ENCODE measurements at regions not wholly inside any gene's neighbourhood (a gene's known extent, or its start where the extent isn't known, plus 50 kb on each side); places are given as distances from the start of the nearest gene placed in this dataset.
"Not testable (repeated sequence)": the region's sequence is repeated elsewhere in the genome, so short reads cannot be mapped to it uniquely, and the experiment has no call there.

DNA sequence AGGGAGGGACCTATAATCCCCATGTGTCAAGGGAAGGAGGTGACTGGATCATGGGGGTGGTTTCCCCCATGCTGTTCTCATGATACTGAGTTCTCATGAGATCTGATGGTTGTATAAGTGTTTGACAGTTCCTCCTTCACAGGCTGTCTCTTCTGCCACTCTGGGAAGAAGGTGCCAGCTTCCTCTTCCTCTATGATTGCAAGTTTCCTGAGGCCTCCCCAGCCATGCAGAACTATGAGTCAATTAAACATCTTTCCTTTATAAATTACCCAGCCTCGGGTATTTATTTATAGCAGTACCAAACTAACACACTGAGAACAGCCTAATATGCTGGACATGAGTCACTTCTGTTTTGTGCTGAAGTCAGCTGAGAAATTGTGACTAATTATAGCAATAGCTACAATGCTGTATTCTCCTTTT lies 656.9 kb upstream of the CPEB2 start:
- no peak for DNase-seq (ENCODE audit: low spot score)
- TF ChIP-seq, protein P1, sequence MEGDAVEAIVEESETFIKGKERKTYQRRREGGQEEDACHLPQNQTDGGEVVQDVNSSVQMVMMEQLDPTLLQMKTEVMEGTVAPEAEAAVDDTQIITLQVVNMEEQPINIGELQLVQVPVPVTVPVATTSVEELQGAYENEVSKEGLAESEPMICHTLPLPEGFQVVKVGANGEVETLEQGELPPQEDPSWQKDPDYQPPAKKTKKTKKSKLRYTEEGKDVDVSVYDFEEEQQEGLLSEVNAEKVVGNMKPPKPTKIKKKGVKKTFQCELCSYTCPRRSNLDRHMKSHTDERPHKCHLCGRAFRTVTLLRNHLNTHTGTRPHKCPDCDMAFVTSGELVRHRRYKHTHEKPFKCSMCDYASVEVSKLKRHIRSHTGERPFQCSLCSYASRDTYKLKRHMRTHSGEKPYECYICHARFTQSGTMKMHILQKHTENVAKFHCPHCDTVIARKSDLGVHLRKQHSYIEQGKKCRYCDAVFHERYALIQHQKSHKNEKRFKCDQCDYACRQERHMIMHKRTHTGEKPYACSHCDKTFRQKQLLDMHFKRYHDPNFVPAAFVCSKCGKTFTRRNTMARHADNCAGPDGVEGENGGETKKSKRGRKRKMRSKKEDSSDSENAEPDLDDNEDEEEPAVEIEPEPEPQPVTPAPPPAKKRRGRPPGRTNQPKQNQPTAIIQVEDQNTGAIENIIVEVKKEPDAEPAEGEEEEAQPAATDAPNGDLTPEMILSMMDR (IDR thresholded peaks at IDR 0.05; ENCODE audit: extremely low read depth, missing control alignments): no peak

DNA sequence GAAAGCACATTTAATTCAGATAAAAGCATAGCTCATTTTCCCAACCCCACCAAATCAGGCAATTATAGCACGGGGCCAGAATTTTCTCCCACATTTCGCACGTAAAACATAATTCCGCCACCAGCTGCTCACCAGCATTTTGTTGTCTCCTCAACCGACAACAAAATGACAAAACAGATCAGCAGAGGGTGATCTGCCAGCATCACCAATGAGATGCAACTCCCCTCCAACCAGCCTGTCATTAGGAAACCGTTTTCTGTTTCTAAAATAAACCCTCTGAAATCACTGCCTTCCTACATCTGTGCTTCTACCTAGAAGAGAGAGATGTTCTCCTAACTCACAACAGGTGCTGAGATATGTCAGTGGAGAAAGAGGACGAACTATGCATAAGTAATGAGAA lies 654.8 kb upstream of the CPEB2 start:
- TF ChIP-seq, protein P1 (IDR thresholded peaks at IDR 0.05; ENCODE audit: extremely low read depth, missing control alignments): no peak
- no peak for DNase-seq (ENCODE audit: low spot score)

GRCh38 chr4:14348506-14348905 lies 653.8 kb upstream of the CPEB2 start:
- no peak for DNase-seq (ENCODE audit: low spot score)

GRCh38 chr4:14358544-14359160 lies 643.6 kb upstream of the CPEB2 start:
- DNase-seq (ENCODE audit: low spot score): not testable (repeated sequence)

More at GRCh38 chr4:14348506-14348905, 653.8 kb upstream of the CPEB2 start:
- TF ChIP-seq, protein P1 (IDR thresholded peaks at IDR 0.05; ENCODE audit: extremely low read depth, missing control alignments): no peak

DNA sequence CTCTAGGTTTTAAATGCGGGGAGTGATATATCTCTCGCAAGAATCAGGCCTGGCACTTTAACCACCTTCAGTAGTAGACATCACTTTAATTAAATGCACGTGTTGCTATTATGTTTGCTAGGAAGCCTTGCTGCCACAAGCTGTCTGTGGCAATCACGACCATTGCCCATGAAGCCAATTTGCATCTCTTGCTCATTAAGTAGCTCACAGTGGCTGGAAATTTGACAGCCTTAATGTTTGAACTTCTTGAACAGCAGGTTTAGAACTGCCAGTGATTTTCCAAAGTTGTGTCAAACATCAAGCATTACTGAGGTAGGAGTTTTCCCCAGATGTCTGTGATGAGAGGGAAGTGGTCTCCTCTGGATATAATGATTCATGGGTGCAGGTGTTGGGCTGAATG lies 642.3 kb upstream of the CPEB2 start:
- TF ChIP-seq, protein P1 (IDR thresholded peaks at IDR 0.05; ENCODE audit: extremely low read depth, missing control alignments): no peak
- DNase-seq (ENCODE audit: low spot score): no peak

GRCh38 chr4:14361084-14361483 lies 641.2 kb upstream of the CPEB2 start:
- TF ChIP-seq, protein P1 (IDR thresholded peaks at IDR 0.05; ENCODE audit: extremely low read depth, missing control alignments): no peak

DNA sequence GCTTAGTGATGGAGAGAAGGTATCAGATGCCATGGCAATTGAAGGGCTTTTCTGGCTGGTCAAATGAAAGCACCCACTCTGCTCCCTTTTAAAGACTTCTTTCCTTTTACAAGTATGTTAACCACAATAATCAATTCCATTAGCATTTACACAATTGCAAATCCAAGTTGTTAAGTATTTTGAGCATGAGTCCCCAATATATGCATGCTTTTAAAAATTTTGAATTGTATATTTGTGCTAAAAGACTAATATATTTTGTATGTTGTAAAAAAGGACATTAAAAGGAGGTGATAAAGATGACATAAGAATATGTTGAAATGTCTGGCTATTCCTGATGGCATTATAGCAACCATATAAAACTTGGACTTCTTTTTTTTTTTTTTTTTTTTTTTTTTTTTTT lies 639.9 kb upstream of the CPEB2 start:
- TF ChIP-seq, protein P1 (IDR thresholded peaks at IDR 0.05; ENCODE audit: extremely low read depth, missing control alignments): no peak

More at GRCh38 chr4:14361084-14361483, 641.2 kb upstream of the CPEB2 start:
- DNase-seq (ENCODE audit: low spot score): no peak

DNA sequence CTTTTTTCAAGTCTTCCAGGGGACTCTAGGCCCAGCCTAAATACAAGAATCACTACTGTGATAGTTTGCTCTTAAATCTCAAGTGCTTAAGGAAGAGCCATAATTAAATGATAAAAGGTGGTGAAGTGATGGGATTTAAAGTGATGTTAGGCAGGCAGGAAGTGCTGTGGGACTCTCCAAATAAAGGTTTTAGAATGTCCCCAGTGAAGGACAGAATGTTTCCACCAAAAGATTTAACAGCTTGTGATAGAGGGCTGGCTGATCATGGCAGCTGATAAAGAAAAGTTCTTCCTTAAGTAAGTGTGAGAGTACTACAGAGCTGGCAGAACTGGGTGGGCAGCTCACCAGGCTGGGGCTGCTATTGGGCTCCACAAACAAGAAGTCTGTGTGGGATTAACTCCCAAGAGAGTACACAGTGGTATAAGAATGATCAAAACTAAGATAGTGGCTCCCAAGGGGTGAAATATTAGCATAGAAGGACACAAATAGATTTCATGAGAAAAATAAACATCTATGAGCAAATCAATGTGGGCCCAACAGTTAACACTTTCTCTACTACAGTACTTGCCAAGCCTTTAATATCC lies 637.2 kb upstream of the CPEB2 start:
- TF ChIP-seq, protein P1 (IDR thresholded peaks at IDR 0.05; ENCODE audit: extremely low read depth, missing control alignments): no peak
- no peak for DNase-seq (ENCODE audit: low spot score)

More for the DNA sequence above, 639.9 kb upstream of the CPEB2 start:
- DNase-seq (ENCODE audit: low spot score): no peak

Measured in GM20000 (cell line).